ENCODE measurements at regions not wholly inside any gene's neighbourhood (a gene's known extent, or its start where the extent isn't known, plus 50 kb on each side); places are given as distances from the start of the nearest gene placed in this dataset.

DNA sequence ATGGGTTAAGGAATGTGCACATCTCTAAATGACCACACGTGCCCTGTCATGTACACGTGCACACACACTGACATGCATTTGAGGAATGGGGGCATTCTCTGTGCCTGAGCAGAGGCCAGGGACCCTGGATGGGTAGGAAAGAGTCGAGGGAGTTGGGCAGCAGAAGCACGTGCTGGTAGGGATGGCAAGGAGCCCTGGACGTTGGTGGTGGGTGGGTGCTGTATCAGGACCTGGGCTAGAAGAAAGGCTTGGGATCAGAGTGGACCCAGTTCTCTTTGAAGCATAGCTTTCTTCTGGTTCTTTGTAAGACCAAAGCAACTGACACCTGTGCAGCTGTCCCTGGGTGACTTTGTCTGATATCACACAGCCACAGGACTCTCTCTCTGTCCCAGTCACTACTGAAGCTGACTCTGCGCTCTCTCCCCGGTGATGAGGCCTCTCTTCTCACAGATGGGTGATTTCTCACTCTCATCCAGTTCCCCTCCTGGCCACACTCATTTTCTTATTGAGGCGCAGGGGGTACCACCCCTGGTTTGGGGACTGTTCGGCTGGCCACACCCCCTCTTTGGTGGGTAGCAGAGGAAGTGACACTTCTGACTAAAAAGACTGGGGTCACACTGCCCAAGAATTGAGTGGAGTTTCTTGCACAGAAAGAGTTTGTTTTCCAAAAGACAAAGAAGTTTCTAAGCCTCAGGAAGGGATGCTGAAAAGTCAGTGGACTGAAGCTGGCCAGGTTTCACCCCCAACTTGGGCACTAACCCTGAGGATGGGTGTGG, 171.7 kb upstream of the RTL1 start:
- H2AFZ ChIP-seq (ENCODE audit: low read length) = no peak overlapping the region
- H3K27ac ChIP-seq (ENCODE audit: low read depth, low read length) = no peak overlapping the region
- no peak for DNase-seq (ENCODE audit: insufficient read length, low spot score, missing footprints)
- TF ChIP-seq, protein P1, sequence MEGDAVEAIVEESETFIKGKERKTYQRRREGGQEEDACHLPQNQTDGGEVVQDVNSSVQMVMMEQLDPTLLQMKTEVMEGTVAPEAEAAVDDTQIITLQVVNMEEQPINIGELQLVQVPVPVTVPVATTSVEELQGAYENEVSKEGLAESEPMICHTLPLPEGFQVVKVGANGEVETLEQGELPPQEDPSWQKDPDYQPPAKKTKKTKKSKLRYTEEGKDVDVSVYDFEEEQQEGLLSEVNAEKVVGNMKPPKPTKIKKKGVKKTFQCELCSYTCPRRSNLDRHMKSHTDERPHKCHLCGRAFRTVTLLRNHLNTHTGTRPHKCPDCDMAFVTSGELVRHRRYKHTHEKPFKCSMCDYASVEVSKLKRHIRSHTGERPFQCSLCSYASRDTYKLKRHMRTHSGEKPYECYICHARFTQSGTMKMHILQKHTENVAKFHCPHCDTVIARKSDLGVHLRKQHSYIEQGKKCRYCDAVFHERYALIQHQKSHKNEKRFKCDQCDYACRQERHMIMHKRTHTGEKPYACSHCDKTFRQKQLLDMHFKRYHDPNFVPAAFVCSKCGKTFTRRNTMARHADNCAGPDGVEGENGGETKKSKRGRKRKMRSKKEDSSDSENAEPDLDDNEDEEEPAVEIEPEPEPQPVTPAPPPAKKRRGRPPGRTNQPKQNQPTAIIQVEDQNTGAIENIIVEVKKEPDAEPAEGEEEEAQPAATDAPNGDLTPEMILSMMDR (IDR thresholded peaks at IDR 0.05; ENCODE audit: extremely low read depth, low read depth, low read length) = no peak
- peaks cover 26% of the 10 kb centered on the region for H3K4me1 ChIP-seq (ENCODE audit: insufficient read depth, low read length)
- peaks cover 5% of the 10 kb centered on the region for H4K20me1 ChIP-seq (ENCODE audit: insufficient read depth, low read length)
- H3K9me3 ChIP-seq (ENCODE audit: low read depth, low read length) = no peaks in the 10 kb centered on the region
- H3K27me3 ChIP-seq (ENCODE audit: insufficient read depth, low read length) = peaks cover 9% of the 10 kb centered on the region
- H3K36me3 ChIP-seq (ENCODE audit: insufficient read depth, low read length) = peaks cover 13% of the 10 kb centered on the region
- H3K79me2 ChIP-seq (ENCODE audit: insufficient read depth, low read length) = peaks cover 2% of the 10 kb centered on the region
- H3K4me3 ChIP-seq (ENCODE audit: insufficient read depth, low read length) = no peak overlapping the region
- no peak overlapping the region for H3K4me2 ChIP-seq (ENCODE audit: insufficient read depth, low read length)

DNA sequence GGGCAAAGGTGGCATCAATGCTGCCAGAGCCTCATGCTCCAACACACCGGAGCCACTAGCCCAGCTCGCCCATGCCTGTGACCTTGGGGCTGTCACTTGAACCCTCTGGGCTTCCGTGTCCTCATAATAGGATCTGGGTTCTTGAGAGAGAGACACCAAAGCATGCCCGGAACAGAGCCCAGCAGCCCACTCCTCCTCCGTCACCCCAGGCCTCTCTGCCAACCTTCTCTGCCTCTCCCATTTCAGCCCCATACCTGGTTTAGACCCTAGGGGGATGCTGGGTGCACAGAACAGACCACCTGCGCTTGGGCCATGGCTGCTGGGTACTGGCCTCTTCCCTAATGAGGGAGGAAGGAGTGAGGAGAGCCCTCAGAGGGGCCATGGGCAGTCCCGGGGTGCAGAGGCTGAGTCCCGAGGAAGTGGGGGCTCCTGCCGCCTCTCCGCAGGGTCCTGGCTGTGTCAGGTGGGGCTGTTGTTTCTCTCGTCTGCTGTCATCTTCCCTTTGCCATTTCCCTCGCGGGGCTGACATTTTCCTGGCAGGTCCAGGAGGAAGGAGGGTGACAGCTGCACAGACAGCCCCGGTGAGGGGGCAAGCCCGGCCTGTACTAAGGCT, 172.4 kb upstream of the RTL1 start:
- H4K20me1 ChIP-seq (ENCODE audit: insufficient read depth, low read length) = no peaks in the 10 kb centered on the region
- peaks cover 6% of the 10 kb centered on the region for H3K36me3 ChIP-seq (ENCODE audit: insufficient read depth, low read length)
- no peak overlapping the region for H3K4me3 ChIP-seq (ENCODE audit: insufficient read depth, low read length)
- H3K27me3 ChIP-seq (ENCODE audit: insufficient read depth, low read length) = peaks cover 10% of the 10 kb centered on the region
- H2AFZ ChIP-seq (ENCODE audit: low read length) = no peak overlapping the region
- no peak for DNase-seq (ENCODE audit: insufficient read length, low spot score, missing footprints)
- H3K4me2 ChIP-seq (ENCODE audit: insufficient read depth, low read length) = no peak overlapping the region
- no peaks in the 10 kb centered on the region for H3K79me2 ChIP-seq (ENCODE audit: insufficient read depth, low read length)
- H3K4me1 ChIP-seq (ENCODE audit: insufficient read depth, low read length) = peaks cover 26% of the 10 kb centered on the region
- no peaks in the 10 kb centered on the region for H3K9me3 ChIP-seq (ENCODE audit: low read depth, low read length)
- TF ChIP-seq, protein P1 (IDR thresholded peaks at IDR 0.05; ENCODE audit: extremely low read depth, low read depth, low read length) = no peak
- no peak overlapping the region for H3K27ac ChIP-seq (ENCODE audit: low read depth, low read length)

DNA sequence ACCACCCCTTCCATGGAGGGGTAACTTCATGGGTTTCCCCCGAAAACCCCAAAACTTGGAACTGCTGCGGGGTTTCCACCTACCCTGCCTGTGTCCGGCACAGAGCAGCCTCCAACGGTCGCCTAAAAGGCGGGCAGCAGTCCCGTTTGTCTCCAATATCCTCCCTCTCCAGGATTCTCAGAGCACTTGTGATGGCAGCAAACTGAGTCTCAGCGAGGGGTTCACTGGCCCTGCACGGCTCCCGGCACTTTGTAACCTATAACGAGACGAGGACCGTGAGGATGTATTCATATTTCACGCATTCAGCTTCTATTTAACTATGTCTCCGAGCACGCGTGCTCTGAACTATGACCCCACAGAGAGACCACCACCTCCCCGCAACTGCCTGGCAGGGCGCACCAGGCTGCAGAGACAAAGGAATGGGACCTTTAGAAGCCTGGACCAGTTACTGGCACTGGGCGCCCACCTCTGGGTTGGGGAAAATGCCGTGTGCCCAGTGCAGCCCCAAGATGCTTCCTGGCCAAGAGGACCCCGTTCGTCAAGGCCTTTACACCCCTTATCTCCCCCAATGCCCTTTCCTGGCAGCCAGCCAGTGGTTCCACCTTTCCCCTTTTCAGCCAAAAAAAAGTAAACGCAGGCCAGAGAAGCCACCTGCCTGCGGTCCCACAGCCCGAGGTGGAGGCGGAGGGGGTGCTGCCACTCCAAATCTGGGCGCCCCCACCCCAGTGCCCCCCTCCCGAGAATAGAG, 173.1 kb upstream of the RTL1 start:
- Histone ChIP-seq H3K79me2 (ENCODE audit: insufficient read depth, low read length) (no peaks in the 10 kb centered on the region), H3K9me3 (ENCODE audit: low read depth, low read length) (no peaks in the 10 kb centered on the region), H2AFZ (ENCODE audit: low read length) (no peak overlapping the region), H4K20me1 (ENCODE audit: insufficient read depth, low read length) (no peaks in the 10 kb centered on the region), H3K27me3 (ENCODE audit: insufficient read depth, low read length) (peaks cover 13% of the 10 kb centered on the region), H3K4me3 (ENCODE audit: insufficient read depth, low read length) (no peak overlapping the region), H3K4me2 (ENCODE audit: insufficient read depth, low read length) (no peak overlapping the region), H3K27ac (ENCODE audit: low read depth, low read length) (no peak overlapping the region), H3K36me3 (ENCODE audit: insufficient read depth, low read length) (no peaks in the 10 kb centered on the region), H3K4me1 (ENCODE audit: insufficient read depth, low read length) (peaks cover 26% of the 10 kb centered on the region)
- TF ChIP-seq, protein P1 (IDR thresholded peaks at IDR 0.05; ENCODE audit: extremely low read depth, low read depth, low read length) = no peak
- DNase-seq (ENCODE audit: insufficient read length, low spot score, missing footprints) = peak; percentile 71
